Spleen (tissue), 11 donors: ENCODE measurements at regions not wholly inside any gene's neighbourhood (a gene's known extent, or its start where the extent isn't known, plus 50 kb on each side); places are given as distances from the start of the nearest gene placed in this dataset.

Source experiments
- DNase-seq: peaks from one replicate; pipeline ENCODE4 v3.0.0-alpha.2; 2020
- H3K27ac ChIP-seq, 8 donors: fragments of 200-600 bp; sonication (generic) in 7 of 8; 1 replicate in 4 of 8; 2 replicates in 4 of 8; pipeline versions ENCODE4 v1.5.0 to v1.8.0; 2016 to 2021; ENCODE audit warnings: inconsistent platforms in 4 of 8, mild to moderate bottlenecking in 4 of 8, moderate library complexity in 1 of 8
- H3K27me3 ChIP-seq, 7 donors: fragments of 200-600 bp; sonication (generic) in 6 of 7; replicated peaks in 1 of 7; 1 replicate in 4 of 7; 2 replicates in 3 of 7; pipeline versions ENCODE4 v1.5.0 to v1.8.0; 2016 to 2021; ENCODE audit warnings: inconsistent platforms in 3 of 7, mild to moderate bottlenecking in 1 of 7
- H3K36me3 ChIP-seq, 6 donors: fragments of 200-600 bp; sonication (generic) in 5 of 6; 1 replicate in 4 of 6; 2 replicates in 2 of 6; pipeline versions ENCODE4 v1.5.0 to v1.8.0; 2016 to 2021; ENCODE audit warnings: inconsistent platforms in 2 of 6
- H3K4me1 ChIP-seq, 6 donors: fragments of 200-600 bp; sonication (generic) in 5 of 6; 1 replicate in 3 of 6; 2 replicates in 3 of 6; pipeline versions ENCODE4 v1.5.0 to v1.8.0; 2016 to 2021; ENCODE audit warnings: inconsistent platforms in 3 of 6
- H3K4me3 ChIP-seq, 8 donors: fragments of 200-600 bp; sonication (generic) in 7 of 8; 1 replicate in 4 of 8; 2 replicates in 4 of 8; pipeline versions ENCODE4 v1.5.0 to v1.8.0; 2016 to 2021; ENCODE audit warnings: inconsistent platforms in 4 of 8, mild to moderate bottlenecking in 4 of 8, moderate library complexity in 2 of 8
- H3K9me3 ChIP-seq, 8 donors: fragments of 200-600 bp; sonication (generic) in 7 of 8; 1 replicate in 4 of 8; 2 replicates in 4 of 8; pipeline versions ENCODE4 v1.5.0 to v1.8.0; 2016 to 2021; ENCODE audit warnings: inconsistent platforms in 4 of 8
- CTCF ChIP-seq, 11 experiments: fragments of 200-600 bp in 7 of 11; fragments of 450-650 bp in 4 of 11; sonication (generic) in 4 of 11; IDR thresholded peaks in 8 of 11; conservative IDR thresholded peaks in 3 of 11; 1 replicate in 7 of 11; 2 replicates in 4 of 11; pipeline versions ENCODE4 v1.4.0 to v1.8.0; 2016 to 2021; ENCODE audit warnings: antibody characterized with exemption in 11 of 11, inconsistent platforms in 4 of 11, mild to moderate bottlenecking in 1 of 11
- POLR2A ChIP-seq, 3 donors: fragments of 450-650 bp; IDR thresholded peaks; one replicate each; pipeline ENCODE4 v1.5.1; 2017; ENCODE audit warnings: antibody characterized with exemption in 3 of 3, mild to moderate bottlenecking in 1 of 3
- POLR2AphosphoS5 ChIP-seq, 3 donors: sonication (generic); formaldehyde crosslinking; IDR thresholded peaks; one replicate each; pipeline ENCODE4 v1.5.1; 2017; ENCODE audit warnings: antibody characterized with exemption in 3 of 3
- WGBS, 5 donors: extraction: QIAGEN DNeasy Blood & Tissue Kit in 3 of 5; methylation state at CpG; one replicate each; pipeline versions ENCODE4 v1.1.5 to v1.1.7; 2013 to 2018; 5-methylcytosine and 5-hydroxymethylcytosine counted together
- intact Hi-C: fragments of 100-400 bp; cut with DNase I; formaldehyde crosslinking; loops from one replicate; pipeline ENCODE4 v1.15.0; 2023; ENCODE audit warnings: low total_unique reads
- donor health status: healthy with polysubstance abuse.
- donor health status: DM: no; HTN: no; CAD: no; lungs with moderate emphysema.
- donor health status: DM: no; HTN: no; CAD: no.
- donor health status: Bipolar disorder and iron deficiency.
- donor health status: healthy.
- donor health status: DM: no; HTN: no; CAD: no.
- donor health status: DM: yes; HTN: yes; CAD: no.

GRCh38 chr1:90526954-90527353, 190.1 kb downstream of the BARHL2 start:
- Histone ChIP-seq H3K4me1 (no peaks in the 10 kb centered on the region), H3K9me3 (peaks cover 0 to 21% (median 13%) of the 10 kb centered on the region in 8 donors), H3K4me3 (no peak overlapping the region), H3K27ac (no peak overlapping the region), H3K27me3 (no peaks in the 10 kb centered on the region), H3K36me3 (no peaks in the 10 kb centered on the region)
- no peak for DNase-seq
- intact Hi-C loops, result no loop called here
- TF ChIP-seq CTCF (IDR thresholded peaks at IDR 0.05 in 8 of 11, conservative IDR thresholded peaks at IDR 0.05 in 3 of 11) (no peak), POLR2AphosphoS5 (IDR thresholded peaks at IDR 0.05) (no peak), POLR2A (IDR thresholded peaks at IDR 0.05) (no peak)

DNA sequence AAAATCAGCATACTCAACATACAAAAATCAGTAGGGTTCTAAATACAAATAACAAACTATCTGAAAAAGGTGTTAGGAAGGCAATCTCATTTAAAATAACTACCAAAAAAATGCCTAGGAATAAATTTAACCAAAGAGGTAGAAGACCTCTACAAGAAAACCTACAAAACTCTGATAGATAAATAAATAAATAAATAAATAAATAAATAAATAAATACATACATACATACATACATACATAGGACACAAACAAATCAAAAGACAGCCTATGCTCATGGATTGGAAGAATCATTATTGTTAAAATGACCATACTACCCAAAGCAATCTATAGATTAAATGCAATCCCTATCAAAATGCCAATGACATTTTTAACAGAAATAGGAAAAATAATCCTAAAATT, 194.7 kb downstream of the BARHL2 start:
- Histone ChIP-seq H3K27ac (no peak overlapping the region), H3K4me3 (no peak overlapping the region), H3K4me1 (no peaks in the 10 kb centered on the region), H3K36me3 (no peaks in the 10 kb centered on the region), H3K27me3 (no peaks in the 10 kb centered on the region), H3K9me3 (peaks cover 0 to 40% (median 30%) of the 10 kb centered on the region in 8 donors)
- intact Hi-C loops, result no loop called here
- no peak for TF ChIP-seq POLR2A (IDR thresholded peaks at IDR 0.05)
- no peak for TF ChIP-seq POLR2AphosphoS5 (IDR thresholded peaks at IDR 0.05)
- TF ChIP-seq CTCF (IDR thresholded peaks at IDR 0.05 in 8 of 11, conservative IDR thresholded peaks at IDR 0.05 in 3 of 11), result no peak
- DNase-seq, result no peak

DNA sequence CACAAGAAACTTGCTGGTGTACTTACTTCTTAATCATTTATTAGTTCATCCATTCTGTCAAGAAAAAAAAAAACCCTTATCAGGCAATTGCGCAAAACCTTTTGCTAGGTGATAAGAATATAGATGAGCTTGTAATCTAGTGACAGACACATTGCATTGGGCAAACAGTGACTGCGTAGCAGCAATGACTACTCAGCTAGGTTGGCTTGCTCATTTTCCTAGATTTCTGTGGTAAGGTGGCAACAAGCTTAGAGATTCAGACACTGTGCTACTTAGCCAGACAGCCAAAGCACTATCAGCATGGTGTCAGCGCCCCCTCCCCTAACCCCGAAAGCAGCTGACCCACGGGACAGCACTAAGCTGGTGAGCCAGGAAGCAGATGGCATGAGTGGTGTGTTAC, 203.1 kb downstream of the BARHL2 start:
- H3K27ac ChIP-seq, result no peak overlapping the region
- no peaks in the 10 kb centered on the region for H3K36me3 ChIP-seq
- H3K9me3 ChIP-seq, result peaks cover 0 to 21% (median 17%) of the 10 kb centered on the region in 8 donors
- intact Hi-C loops, result no loop called here
- TF ChIP-seq POLR2AphosphoS5 (IDR thresholded peaks at IDR 0.05) (no peak), CTCF (IDR thresholded peaks at IDR 0.05 in 8 of 11, conservative IDR thresholded peaks at IDR 0.05 in 3 of 11) (no peak), POLR2A (IDR thresholded peaks at IDR 0.05) (no peak)
- no peak overlapping the region for H3K4me3 ChIP-seq
- no peak for DNase-seq
- H3K4me1 ChIP-seq, result no peaks in the 10 kb centered on the region
- peaks cover 0 to 9% (median 0%) of the 10 kb centered on the region in 7 donors for H3K27me3 ChIP-seq
- WGBS, 5 donors, result 74 to 87% (median 85%) methylated on average over 5 of the region's 5 CpGs

DNA sequence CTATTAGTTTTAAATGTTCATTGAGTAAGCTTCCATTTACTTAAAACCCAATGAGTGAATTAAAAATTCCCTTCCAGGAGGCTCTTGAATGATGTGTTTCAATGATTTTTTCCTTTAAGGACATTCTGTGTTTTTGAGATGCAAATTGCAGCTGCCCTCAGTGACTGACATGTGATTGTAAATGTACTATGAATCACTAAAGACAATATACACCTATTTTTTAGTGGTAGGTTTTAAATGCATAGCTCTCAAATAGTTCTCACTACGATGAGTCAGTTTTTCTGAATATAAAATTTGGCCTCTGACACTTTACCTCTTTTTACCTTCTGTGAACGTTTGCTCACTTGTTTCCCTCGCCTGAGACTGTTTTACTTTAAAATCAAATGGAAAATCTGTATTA, 204.7 kb downstream of the BARHL2 start:
- Histone ChIP-seq H3K9me3 (peaks cover 0 to 6% (median 2%) of the 10 kb centered on the region in 8 donors), H3K4me3 (no peak overlapping the region), H3K27ac (no peak overlapping the region), H3K4me1 (no peaks in the 10 kb centered on the region), H3K36me3 (no peaks in the 10 kb centered on the region), H3K27me3 (peaks cover 0 to 9% (median 0%) of the 10 kb centered on the region in 7 donors)
- TF ChIP-seq POLR2A (IDR thresholded peaks at IDR 0.05) (no peak), POLR2AphosphoS5 (IDR thresholded peaks at IDR 0.05) (no peak), CTCF (IDR thresholded peaks at IDR 0.05 in 8 of 11, conservative IDR thresholded peaks at IDR 0.05 in 3 of 11) (no peak)
- 64 to 84% (median 74%) methylated on average over 3 of the region's 3 CpGs for WGBS, 5 donors
- intact Hi-C loops, result no loop called here
- no peak for DNase-seq
